GM12878 (cell line): ENCODE measurements at regions not wholly inside any gene's neighbourhood (a gene's known extent, or its start where the extent isn't known, plus 50 kb on each side); places are given as distances from the start of the nearest gene placed in this dataset.

Source experiments
- ATAC-seq: fragments of 200-7000 bp; cut with Tn5 transposase; 3 replicates; pipeline ENCODE4 v1.9.1; 2020; ENCODE audit warnings: mild to moderate bottlenecking, moderate library complexity
- BruUV-seq: library from RNA; stranded (reverse); fragments of 400-500 nt; replicated peaks from 2 replicates; lab custom pipeline; 2021; lab: Mats Ljungman, UMichigan
- CTCF ChIA-PET: fragments of 300-600 bp; sonication (Branson Sonifier 250); formaldehyde crosslinking; extraction: SDS; loops from one replicate; lab custom pipeline; 2021; ENCODE audit warnings: inconsistent platforms; lab: Yijun Ruan, JAX
- POLR2A ChIA-PET: fragments of 350-600 bp; formaldehyde crosslinking; extraction: SDS; loops from one replicate; lab custom pipeline; 2021; ENCODE audit warnings: inconsistent platforms; lab: Charles Lee
- RAD21 ChIA-PET: fragments of 300-600 bp; sonication (Branson Sonifier 250); formaldehyde crosslinking; loops from one replicate; lab custom pipeline; 2023; ENCODE audit warnings: antibody characterized with exemption; ENCODE audit not compliant: unreplicated experiment; lab: Charles Lee
- SMC1A ChIA-PET: fragments of 300-600 bp; sonication (Branson Sonifier 250); formaldehyde crosslinking; loops from one replicate; lab custom pipeline; 2023; ENCODE audit not compliant: unreplicated experiment, uncharacterized antibody; lab: Charles Lee
- DNase-seq: peaks from one replicate; pipeline ENCODE4 v3.0.0-alpha.2; 2011; ENCODE audit warnings: low read depth, low spot score
- FAIRE-seq: peaks from 3 replicates; lab custom pipeline; 2011; peaks lifted over from hg19 to GRCh38; lab: Jason Lieb, UNC
- H2AFZ ChIP-seq: 2 replicates; pipeline ENCODE4 v1.6.0; 2011; ENCODE audit warnings: low read depth, low read length, control low read depth; ENCODE audit not compliant: control insufficient read depth
- H3K27ac ChIP-seq: 2 replicates; pipeline ENCODE4 v1.5.1; 2011; ENCODE audit warnings: control low read depth; ENCODE audit not compliant: control insufficient read depth, insufficient read depth
- H3K27me3 ChIP-seq, 2 experiments: replicated peaks in 1 of 2; 2 replicates each; pipeline versions ENCODE4 v1.6.0 to v1.6.1; 2011; ENCODE audit warnings: low read length in 1 of 2; ENCODE audit not compliant: control insufficient read depth in 2 of 2, insufficient read depth in 2 of 2
- H3K36me3 ChIP-seq, 2 experiments: 2 replicates each; pipeline ENCODE4 v1.5.1; 2011; ENCODE audit warnings: low read length in 1 of 2; ENCODE audit not compliant: control insufficient read depth in 2 of 2, insufficient read depth in 2 of 2
- H3K4me1 ChIP-seq: 2 replicates; pipeline ENCODE4 v1.6.1; 2011; ENCODE audit warnings: mild to moderate bottlenecking, low read length, moderate library complexity, mixed read lengths; ENCODE audit not compliant: control insufficient read depth, insufficient read depth
- H3K4me2 ChIP-seq: 2 replicates; pipeline ENCODE4 v1.6.0; 2011; ENCODE audit warnings: control low read depth; ENCODE audit not compliant: control insufficient read depth, insufficient read depth
- H3K4me3 ChIP-seq: fragments of 200-600 bp; sonication (generic); 2 replicates; pipeline ENCODE4 v1.5.1; 2016
- H3K79me2 ChIP-seq: 2 replicates; pipeline ENCODE4 v1.6.0; 2011; ENCODE audit warnings: low read length; ENCODE audit not compliant: control insufficient read depth, insufficient read depth
- H3K9ac ChIP-seq: 2 replicates; pipeline ENCODE4 v1.8.0; 2011; ENCODE audit warnings: low read length, control low read depth, mixed read lengths; ENCODE audit not compliant: control insufficient read depth, insufficient read depth
- H3K9me3 ChIP-seq: replicated peaks from 3 replicates; pipeline ENCODE4 v1.5.1; 2011; ENCODE audit warnings: mild to moderate bottlenecking, low read length; ENCODE audit not compliant: control insufficient read depth, insufficient read depth
- H4K20me1 ChIP-seq: 2 replicates; pipeline ENCODE4 v1.6.0; 2011; ENCODE audit not compliant: control insufficient read depth, insufficient read depth
- CREB1 ChIP-seq: IDR thresholded peaks from 2 replicates; pipeline ENCODE4 v1.6.1; 2012; ENCODE audit warnings: low read depth, mild to moderate bottlenecking, inconsistent platforms
- EZH2 ChIP-seq: IDR thresholded peaks from 2 replicates; pipeline ENCODE4 v1.6.1; 2012; ENCODE audit warnings: low read depth, mild to moderate bottlenecking, control low read depth, inconsistent platforms, low read length, borderline replicate concordance; ENCODE audit not compliant: control insufficient read depth
- FOS ChIP-seq: IDR thresholded peaks from 3 replicates; pipeline ENCODE4 v1.6.1; 2011; ENCODE audit warnings: borderline replicate concordance; ENCODE audit not compliant: insufficient read length; ENCODE audit errors: extremely low read depth
- HCFC1 ChIP-seq: fragments of 150-350 bp; IDR thresholded peaks from 2 replicates; pipeline ENCODE4 v1.6.1; 2014; ENCODE audit warnings: low read length
- KDM1A ChIP-seq: fragments of 200-600 bp; sonication (generic); IDR thresholded peaks from 2 replicates; pipeline ENCODE4 v1.6.1; 2016; ENCODE audit warnings: borderline replicate concordance
- MTA2 ChIP-seq: fragments of 450-650 bp; IDR thresholded peaks from 2 replicates; pipeline ENCODE4 v1.6.1; 2016; ENCODE audit warnings: low read depth, mild to moderate bottlenecking, moderate library complexity
- NFYB ChIP-seq: IDR thresholded peaks from 2 replicates; pipeline ENCODE4 v1.6.1; 2011; ENCODE audit warnings: low read depth, mild to moderate bottlenecking, low read length, improper control_type of control experiment, moderate library complexity; ENCODE audit not compliant: insufficient read depth
- POU2F2 ChIP-seq: IDR thresholded peaks from 3 replicates; pipeline ENCODE4 v1.6.1; 2011; ENCODE audit warnings: low read depth, mild to moderate bottlenecking, low read length, borderline replicate concordance
- SUZ12 ChIP-seq: fragments of 200-600 bp; sonication (generic); IDR thresholded peaks from one replicate; pipeline ENCODE4 v1.6.1; 2018; ENCODE audit warnings: antibody characterized with exemption, mild to moderate bottlenecking; ENCODE audit not compliant: unreplicated experiment
- TAF1 ChIP-seq: IDR thresholded peaks from 2 replicates; pipeline ENCODE4 v1.6.1; 2011; ENCODE audit warnings: mild to moderate bottlenecking, low read depth, low read length, borderline replicate concordance
- YY1 ChIP-seq: IDR thresholded peaks from 2 replicates; pipeline ENCODE4 v1.6.1; 2011; ENCODE audit warnings: low read depth, mild to moderate bottlenecking, low read length
- WGBS: methylation state at CpG from one replicate; pipeline ENCODE4 v1.1.6; 2016; ENCODE audit warnings: low lambda C conversion rate; ENCODE audit not compliant: insufficient replicate concordance, insufficient coverage; ENCODE audit errors: missing lambda C conversion rate; 5-methylcytosine and 5-hydroxymethylcytosine counted together
- in situ Hi-C: fragments of 300-500 bp; cut with MboI; formaldehyde crosslinking; loops from 9 replicates; pipeline ENCODE4 v1.14.3; 2018; ENCODE audit warnings: mixed read lengths
- intact Hi-C: fragments of 100-400 bp; cut with micrococcal nuclease; formaldehyde crosslinking; loops from one replicate; pipeline ENCODE4 v1.14.2; 2022; ENCODE audit not compliant: unreplicated experiment
- TF ChIP-seq, protein P1 (sequence below): fragments of 450-650 bp; formaldehyde crosslinking; IDR thresholded peaks from 2 replicates; pipeline ENCODE4 v1.5.0; 2022; ENCODE audit warnings: mild to moderate bottlenecking, missing genetic modification characterization
- TF ChIP-seq, protein P2 (sequence below): IDR thresholded peaks from 2 replicates; pipeline ENCODE4 v1.6.1; 2012; ENCODE audit warnings: low read depth, low read length, improper control_type of control experiment
- TF ChIP-seq, protein P3 (sequence below): fragments of 450-650 bp; IDR thresholded peaks from 2 replicates; pipeline ENCODE4 v1.6.1; 2018; ENCODE audit warnings: mild to moderate bottlenecking, low read depth, moderate library complexity; ENCODE audit not compliant: partially characterized antibody
- TF ChIP-seq, protein P4 (sequence below): fragments of 450-650 bp; IDR thresholded peaks from 2 replicates; pipeline ENCODE4 v1.6.1; 2016; ENCODE audit warnings: mild to moderate bottlenecking

DNA sequence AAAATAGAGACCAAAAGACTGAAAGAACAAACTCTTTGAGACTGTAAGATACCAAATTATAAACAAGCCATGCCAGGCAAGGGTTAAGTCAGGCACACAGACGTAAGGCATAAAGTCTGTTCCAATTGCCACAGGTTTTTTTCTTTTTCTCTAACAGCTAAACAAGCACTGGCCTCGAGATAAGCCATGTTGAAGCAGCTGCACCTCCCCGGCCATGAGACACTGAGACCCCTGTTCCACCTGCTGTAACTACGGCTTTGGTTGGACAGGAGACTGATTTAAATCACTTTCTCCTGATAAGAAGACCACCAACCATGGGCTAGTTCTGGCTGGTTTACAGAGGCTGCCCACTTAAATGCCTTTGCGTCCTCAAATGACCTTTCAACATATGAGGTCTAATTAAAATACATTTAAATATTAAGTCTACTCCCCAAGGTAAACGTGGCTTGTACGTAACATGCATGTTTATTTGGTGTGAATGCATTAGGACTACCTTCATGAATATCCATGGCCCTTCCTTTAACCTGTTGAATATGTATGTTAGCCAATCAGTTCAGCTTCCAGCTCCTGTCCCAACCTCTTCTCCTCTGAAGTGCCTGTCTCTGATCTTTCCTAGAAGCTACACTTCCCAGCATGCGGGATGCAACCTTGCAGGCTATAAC, 117.2 kb downstream of the CMPK2 start (continued):
- TF ChIP-seq, protein P1, sequence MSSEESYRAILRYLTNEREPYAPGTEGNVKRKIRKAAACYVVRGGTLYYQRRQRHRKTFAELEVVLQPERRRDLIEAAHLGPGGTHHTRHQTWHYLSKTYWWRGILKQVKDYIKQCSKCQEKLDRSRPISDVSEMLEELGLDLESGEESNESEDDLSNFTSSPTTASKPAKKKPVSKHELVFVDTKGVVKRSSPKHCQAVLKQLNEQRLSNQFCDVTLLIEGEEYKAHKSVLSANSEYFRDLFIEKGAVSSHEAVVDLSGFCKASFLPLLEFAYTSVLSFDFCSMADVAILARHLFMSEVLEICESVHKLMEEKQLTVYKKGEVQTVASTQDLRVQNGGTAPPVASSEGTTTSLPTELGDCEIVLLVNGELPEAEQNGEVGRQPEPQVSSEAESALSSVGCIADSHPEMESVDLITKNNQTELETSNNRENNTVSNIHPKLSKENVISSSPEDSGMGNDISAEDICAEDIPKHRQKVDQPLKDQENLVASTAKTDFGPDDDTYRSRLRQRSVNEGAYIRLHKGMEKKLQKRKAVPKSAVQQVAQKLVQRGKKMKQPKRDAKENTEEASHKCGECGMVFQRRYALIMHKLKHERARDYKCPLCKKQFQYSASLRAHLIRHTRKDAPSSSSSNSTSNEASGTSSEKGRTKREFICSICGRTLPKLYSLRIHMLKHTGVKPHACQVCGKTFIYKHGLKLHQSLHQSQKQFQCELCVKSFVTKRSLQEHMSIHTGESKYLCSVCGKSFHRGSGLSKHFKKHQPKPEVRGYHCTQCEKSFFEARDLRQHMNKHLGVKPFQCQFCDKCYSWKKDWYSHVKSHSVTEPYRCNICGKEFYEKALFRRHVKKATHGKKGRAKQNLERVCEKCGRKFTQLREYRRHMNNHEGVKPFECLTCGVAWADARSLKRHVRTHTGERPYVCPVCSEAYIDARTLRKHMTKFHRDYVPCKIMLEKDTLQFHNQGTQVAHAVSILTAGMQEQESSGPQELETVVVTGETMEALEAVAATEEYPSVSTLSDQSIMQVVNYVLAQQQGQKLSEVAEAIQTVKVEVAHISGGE (CRISPR knock-in tag), result no peak
- TF ChIP-seq, protein P2, sequence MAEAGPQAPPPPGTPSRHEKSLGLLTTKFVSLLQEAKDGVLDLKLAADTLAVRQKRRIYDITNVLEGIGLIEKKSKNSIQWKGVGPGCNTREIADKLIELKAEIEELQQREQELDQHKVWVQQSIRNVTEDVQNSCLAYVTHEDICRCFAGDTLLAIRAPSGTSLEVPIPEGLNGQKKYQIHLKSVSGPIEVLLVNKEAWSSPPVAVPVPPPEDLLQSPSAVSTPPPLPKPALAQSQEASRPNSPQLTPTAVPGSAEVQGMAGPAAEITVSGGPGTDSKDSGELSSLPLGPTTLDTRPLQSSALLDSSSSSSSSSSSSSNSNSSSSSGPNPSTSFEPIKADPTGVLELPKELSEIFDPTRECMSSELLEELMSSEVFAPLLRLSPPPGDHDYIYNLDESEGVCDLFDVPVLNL, result no peak
- no peak for TF ChIP-seq POU2F2
- TF ChIP-seq MTA2, result no peak

DNA sequence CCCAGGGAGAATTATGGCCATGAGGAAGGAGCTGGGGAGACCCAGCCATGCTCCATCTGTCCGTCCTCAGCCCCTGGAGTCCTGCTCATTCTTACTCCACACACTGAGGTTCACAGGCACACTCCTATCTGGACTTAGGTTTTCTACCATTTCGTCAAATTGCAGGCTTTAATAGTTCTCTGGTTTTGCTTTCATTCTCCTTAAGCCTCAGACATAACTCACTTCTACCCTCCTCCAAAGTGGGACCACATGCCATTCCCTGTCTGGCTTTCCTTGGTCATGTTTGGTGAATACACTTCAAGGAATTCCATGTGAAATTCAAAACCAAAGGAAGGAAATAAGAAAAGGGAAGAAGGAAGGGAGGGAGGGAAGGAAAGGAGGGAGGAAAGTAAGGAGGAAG, 115.7 kb downstream of the CMPK2 start:
- BruUV-seq, result no TSS peak
- intact Hi-C loops, result no loop called here
- Histone ChIP-seq H3K9me3 (no peaks in the 10 kb centered on the region), H3K27me3 (no peaks in the 10 kb centered on the region; a peak in 1 of 4 replicates), H4K20me1 (no peaks in the 10 kb centered on the region), H3K9ac (no peak overlapping the region), H3K4me3 (no peak overlapping the region), H3K79me2 (no peaks in the 10 kb centered on the region), H3K4me2 (no peak overlapping the region), H2AFZ (no peak overlapping the region), H3K4me1 (no peaks in the 10 kb centered on the region), H3K27ac (no peak overlapping the region), H3K36me3 (no peaks in the 10 kb centered on the region)
- ChIA-PET POLR2A (no interaction called here), RAD21 (no interaction called here), CTCF (interaction anchor here (0.7 kb wide), 1 partner anchor 26 kb away, joined by 3 read pairs; no protein-coding TSS in a partner anchor), SMC1A (no interaction called here)
- WGBS, result 0% methylated on average over 2 of the region's 2 CpGs
- no peak for ATAC-seq
- in situ Hi-C loops, result no loop called here
- DNase-seq, result no peak
- FAIRE-seq, result no peak
- no peak for TF ChIP-seq CREB1
- no peak for TF ChIP-seq SUZ12
- TF ChIP-seq YY1, result no peak
- TF ChIP-seq HCFC1, result no peak
- TF ChIP-seq KDM1A, result no peak
- TF ChIP-seq, protein P3, sequence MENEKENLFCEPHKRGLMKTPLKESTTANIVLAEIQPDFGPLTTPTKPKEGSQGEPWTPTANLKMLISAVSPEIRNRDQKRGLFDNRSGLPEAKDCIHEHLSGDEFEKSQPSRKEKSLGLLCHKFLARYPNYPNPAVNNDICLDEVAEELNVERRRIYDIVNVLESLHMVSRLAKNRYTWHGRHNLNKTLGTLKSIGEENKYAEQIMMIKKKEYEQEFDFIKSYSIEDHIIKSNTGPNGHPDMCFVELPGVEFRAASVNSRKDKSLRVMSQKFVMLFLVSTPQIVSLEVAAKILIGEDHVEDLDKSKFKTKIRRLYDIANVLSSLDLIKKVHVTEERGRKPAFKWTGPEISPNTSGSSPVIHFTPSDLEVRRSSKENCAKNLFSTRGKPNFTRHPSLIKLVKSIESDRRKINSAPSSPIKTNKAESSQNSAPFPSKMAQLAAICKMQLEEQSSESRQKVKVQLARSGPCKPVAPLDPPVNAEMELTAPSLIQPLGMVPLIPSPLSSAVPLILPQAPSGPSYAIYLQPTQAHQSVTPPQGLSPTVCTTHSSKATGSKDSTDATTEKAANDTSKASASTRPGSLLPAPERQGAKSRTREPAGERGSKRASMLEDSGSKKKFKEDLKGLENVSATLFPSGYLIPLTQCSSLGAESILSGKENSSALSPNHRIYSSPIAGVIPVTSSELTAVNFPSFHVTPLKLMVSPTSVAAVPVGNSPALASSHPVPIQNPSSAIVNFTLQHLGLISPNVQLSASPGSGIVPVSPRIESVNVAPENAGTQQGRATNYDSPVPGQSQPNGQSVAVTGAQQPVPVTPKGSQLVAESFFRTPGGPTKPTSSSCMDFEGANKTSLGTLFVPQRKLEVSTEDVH, result no peak
- TF ChIP-seq, protein P4, sequence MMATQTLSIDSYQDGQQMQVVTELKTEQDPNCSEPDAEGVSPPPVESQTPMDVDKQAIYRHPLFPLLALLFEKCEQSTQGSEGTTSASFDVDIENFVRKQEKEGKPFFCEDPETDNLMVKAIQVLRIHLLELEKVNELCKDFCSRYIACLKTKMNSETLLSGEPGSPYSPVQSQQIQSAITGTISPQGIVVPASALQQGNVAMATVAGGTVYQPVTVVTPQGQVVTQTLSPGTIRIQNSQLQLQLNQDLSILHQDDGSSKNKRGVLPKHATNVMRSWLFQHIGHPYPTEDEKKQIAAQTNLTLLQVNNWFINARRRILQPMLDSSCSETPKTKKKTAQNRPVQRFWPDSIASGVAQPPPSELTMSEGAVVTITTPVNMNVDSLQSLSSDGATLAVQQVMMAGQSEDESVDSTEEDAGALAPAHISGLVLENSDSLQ, result no peak
- no peak for TF ChIP-seq EZH2
- TF ChIP-seq FOS, result no peak
- no peak for TF ChIP-seq TAF1
- TF ChIP-seq NFYB, result no peak
